Activated CD4-positive, CD25-positive, alpha-beta regulatory T cell treated with anti-CD3 and anti-CD28 coated beads, Interleukin-2, amount 50 U/mL, for 16 hours (primary cell): ENCODE measurements at regions not wholly inside any gene's neighbourhood (a gene's known extent, or its start where the extent isn't known, plus 50 kb on each side); places are given as distances from the start of the nearest gene placed in this dataset.

Experiments used
- DNase-seq: peaks from one replicate; pipeline ENCODE4 v3.0.0-alpha.2; 2020; ENCODE audit warnings: low read depth, low spot score

GRCh38 chr1:199313444-199313843 lies 674.6 kb downstream of the PTPRC start:
- no peak for DNase-seq

GRCh38 chr1:199319341-199319740 lies 680.5 kb downstream of the PTPRC start:
- no peak for DNase-seq

GRCh38 chr1:199322278-199322677 lies 683.4 kb downstream of the PTPRC start:
- no peak for DNase-seq

- no peak for DNase-seq
These were observed 694.3 kb upstream of the NR5A2 start for GRCh38 chr1:199333180-199333579.

GRCh38 chr1:199335496-199335895 lies 692.0 kb upstream of the NR5A2 start:
- DNase-seq = no peak

- no peak for DNase-seq
These were observed 690.5 kb upstream of the NR5A2 start for GRCh38 chr1:199336745-199337640.

- no peak for DNase-seq
These were observed 688.8 kb upstream of the NR5A2 start for GRCh38 chr1:199338760-199339159.

GRCh38 chr1:199352351-199352750 lies 675.2 kb upstream of the NR5A2 start:
- DNase-seq = no peak

- DNase-seq = no peak
These were observed 673.6 kb upstream of the NR5A2 start for GRCh38 chr1:199353906-199354305.

GRCh38 chr1:199356561-199356960 lies 670.9 kb upstream of the NR5A2 start:
- no peak for DNase-seq

- no peak for DNase-seq
These were observed 669.9 kb upstream of the NR5A2 start for GRCh38 chr1:199357599-199357998.

- DNase-seq = no peak
These were observed 664.5 kb upstream of the NR5A2 start for GRCh38 chr1:199362996-199363395.

GRCh38 chr1:199373139-199373538 lies 654.4 kb upstream of the NR5A2 start:
- DNase-seq = no peak

GRCh38 chr1:199377211-199377610 lies 650.3 kb upstream of the NR5A2 start:
- DNase-seq = no peak

- no peak for DNase-seq
These were observed 643.7 kb upstream of the NR5A2 start for GRCh38 chr1:199383793-199384192.

- DNase-seq = no peak
These were observed 632.7 kb upstream of the NR5A2 start for GRCh38 chr1:199394856-199395255.

GRCh38 chr1:199396456-199396855 lies 631.1 kb upstream of the NR5A2 start:
- DNase-seq = no peak

GRCh38 chr1:199399996-199400724 lies 627.4 kb upstream of the NR5A2 start:
- DNase-seq = no peak

GRCh38 chr1:199403531-199404116 lies 623.9 kb upstream of the NR5A2 start:
- DNase-seq = no peak

GRCh38 chr1:199404191-199404590 lies 623.3 kb upstream of the NR5A2 start:
- no peak for DNase-seq

- DNase-seq = no peak
These were observed 622.5 kb upstream of the NR5A2 start for GRCh38 chr1:199404976-199405375.

- DNase-seq = no peak
These were observed 621.8 kb upstream of the NR5A2 start for GRCh38 chr1:199405634-199406196.
